ENCODE measurements at regions not wholly inside any gene's neighbourhood (a gene's known extent, or its start where the extent isn't known, plus 50 kb on each side); places are given as distances from the start of the nearest gene placed in this dataset.

- in situ Hi-C loops (cut with HindIII; ENCODE audit: low pct_ligation_motif_present, low sequenced_read_pairs) = no loop called here
- Histone ChIP-seq H3K36me3 (replicated peaks) (no peaks in the 10 kb centered on the region), H3K27ac (peak overlapping the region; percentile 20), H3K4me3 (ENCODE audit: low read depth, low read length) (no peak overlapping the region), H3K27me3 (replicated peaks) (no peaks in the 10 kb centered on the region)
- peak; percentile 59 for DNase-seq
- TF ChIP-seq CTCF (IDR thresholded peaks at IDR 0.05; ENCODE audit: low read depth, low read length, missing control alignments) = no peak
Measured at GRCh38 chrX:104351173-104351769, 96.5 kb upstream of the ESX1 start.

DNA sequence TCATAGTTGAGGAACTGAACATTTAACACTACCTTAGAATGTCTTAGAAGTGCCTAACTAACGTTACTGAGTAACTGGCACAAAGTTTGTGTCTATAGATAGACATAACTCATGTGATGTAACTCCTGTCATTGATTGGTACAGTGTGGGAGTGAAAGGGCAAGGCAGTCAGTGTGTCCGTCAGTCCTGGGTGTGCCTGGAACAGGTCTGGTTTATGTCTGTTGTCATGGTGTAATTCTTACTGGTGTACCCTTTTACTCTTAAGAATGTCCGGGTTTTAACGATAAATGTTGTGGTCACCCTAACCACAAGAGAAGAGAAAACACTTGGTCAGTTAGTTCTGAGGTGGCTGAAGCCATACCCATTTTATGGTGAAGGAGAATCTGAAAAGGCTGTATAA is 93.1 kb upstream of the ESX1 start:
- H3K36me3 ChIP-seq (replicated peaks) = no peaks in the 10 kb centered on the region
- DNase-seq = no peak
- H3K27me3 ChIP-seq (replicated peaks) = no peaks in the 10 kb centered on the region
- TF ChIP-seq CTCF (IDR thresholded peaks at IDR 0.05; ENCODE audit: low read depth, low read length, missing control alignments) = no peak
- H3K27ac ChIP-seq = no peak overlapping the region
- in situ Hi-C loops (cut with HindIII; ENCODE audit: low pct_ligation_motif_present, low sequenced_read_pairs) = no loop called here
- H3K4me3 ChIP-seq (ENCODE audit: low read depth, low read length) = no peak overlapping the region

GRCh38 chrX:104343428-104344129 is 88.8 kb upstream of the ESX1 start:
- in situ Hi-C loops (cut with HindIII; ENCODE audit: low pct_ligation_motif_present, low sequenced_read_pairs) = no loop called here
- H3K27me3 ChIP-seq (replicated peaks) = no peaks in the 10 kb centered on the region
- no peaks in the 10 kb centered on the region for H3K36me3 ChIP-seq (replicated peaks)
- peak overlapping the region; percentile 33 for H3K27ac ChIP-seq
- H3K4me3 ChIP-seq (ENCODE audit: low read depth, low read length) = no peak overlapping the region
- peak; percentile 69 for TF ChIP-seq CTCF (IDR thresholded peaks at IDR 0.05; ENCODE audit: low read depth, low read length, missing control alignments)
- DNase-seq = peak; percentile 87

DNA sequence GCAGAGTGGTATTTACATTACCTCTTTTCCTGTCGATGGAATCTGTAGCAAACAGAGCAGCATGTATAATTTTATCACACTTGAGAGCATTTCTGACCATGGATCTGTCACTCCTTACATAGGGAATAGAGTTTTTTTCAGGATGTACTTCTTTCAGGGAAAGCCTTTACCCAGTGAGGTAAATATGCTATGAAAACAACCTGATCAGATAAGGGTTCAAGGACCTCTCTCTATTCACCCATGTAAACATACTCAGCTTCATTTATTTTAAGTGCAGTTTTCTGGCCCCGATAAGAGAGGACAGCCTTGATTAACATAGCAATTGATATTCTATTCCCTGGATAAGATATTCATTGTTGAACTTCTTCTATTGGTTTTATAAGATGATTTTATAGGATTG is 87.3 kb upstream of the ESX1 start:
- no peak overlapping the region for H3K4me3 ChIP-seq (ENCODE audit: low read depth, low read length)
- DNase-seq = no peak
- in situ Hi-C loops (cut with HindIII; ENCODE audit: low pct_ligation_motif_present, low sequenced_read_pairs) = no loop called here
- no peaks in the 10 kb centered on the region for H3K27me3 ChIP-seq (replicated peaks)
- no peak overlapping the region for H3K27ac ChIP-seq
- no peaks in the 10 kb centered on the region for H3K36me3 ChIP-seq (replicated peaks)
- TF ChIP-seq CTCF (IDR thresholded peaks at IDR 0.05; ENCODE audit: low read depth, low read length, missing control alignments) = no peak

GRCh38 chrX:104335756-104336155 is 81.0 kb upstream of the ESX1 start:
- peak overlapping the region; percentile 87 for H3K27ac ChIP-seq
- in situ Hi-C loops (cut with HindIII; ENCODE audit: low pct_ligation_motif_present, low sequenced_read_pairs) = no loop called here
- DNase-seq = peak; percentile 77
- no peaks in the 10 kb centered on the region for H3K36me3 ChIP-seq (replicated peaks)
- H3K4me3 ChIP-seq (ENCODE audit: low read depth, low read length) = no peak overlapping the region
- H3K27me3 ChIP-seq (replicated peaks) = no peaks in the 10 kb centered on the region
- no peak for TF ChIP-seq CTCF (IDR thresholded peaks at IDR 0.05; ENCODE audit: low read depth, low read length, missing control alignments)
